GM23338 (cell line): ENCODE measurements at regions not wholly inside any gene's neighbourhood (a gene's known extent, or its start where the extent isn't known, plus 50 kb on each side); places are given as distances from the start of the nearest gene placed in this dataset.

Experiments
- ATAC-seq: fragments of 200-7000 bp; cut with Tn5 transposase; 3 replicates; pipeline ENCODE4 v1.9.1; 2020
- DNase-seq: peaks from one replicate; pipeline ENCODE4 v3.0.0-alpha.2; 2015; ENCODE audit warnings: low spot score
- H2AFZ ChIP-seq: fragments of 200-600 bp; sonication (generic); 2 replicates; pipeline ENCODE4 v1.8.0; 2016; ENCODE audit warnings: antibody characterized with exemption, mild to moderate bottlenecking, moderate library complexity
- H3F3A ChIP-seq: fragments of 200-600 bp; sonication (generic); replicated peaks from 2 replicates; pipeline ENCODE4 v1.8.0; 2017; ENCODE audit warnings: antibody characterized with exemption, mixed run types, low read depth
- H3K27ac ChIP-seq: fragments of 200-600 bp; sonication (generic); 2 replicates; pipeline ENCODE4 v1.6.1; 2016; ENCODE audit warnings: low read depth
- H3K27me3 ChIP-seq: fragments of 200-600 bp; sonication (generic); 2 replicates; pipeline ENCODE4 v1.8.0; 2016; ENCODE audit warnings: mild to moderate bottlenecking, mixed run types, moderate library complexity; ENCODE audit not compliant: insufficient read depth
- H3K36me3 ChIP-seq: fragments of 200-600 bp; sonication (generic); 2 replicates; pipeline ENCODE4 v1.8.0; 2016; ENCODE audit warnings: mild to moderate bottlenecking; ENCODE audit not compliant: insufficient read depth
- H3K4me1 ChIP-seq: fragments of 200-600 bp; sonication (generic); 2 replicates; pipeline ENCODE4 v1.8.0; 2016; ENCODE audit warnings: mild to moderate bottlenecking, moderate library complexity; ENCODE audit not compliant: insufficient read depth
- H3K4me2 ChIP-seq: fragments of 200-600 bp; sonication (generic); 2 replicates; pipeline ENCODE4 v1.7.1; 2017; ENCODE audit warnings: mixed run types
- H3K4me3 ChIP-seq: fragments of 200-600 bp; sonication (generic); 2 replicates; pipeline ENCODE4 v1.6.1; 2016; ENCODE audit warnings: mixed run types
- H3K79me2 ChIP-seq: fragments of 200-600 bp; sonication (generic); replicated peaks from 2 replicates; pipeline ENCODE4 v1.8.0; 2017; ENCODE audit warnings: mild to moderate bottlenecking; ENCODE audit not compliant: insufficient read depth
- H3K9me2 ChIP-seq: fragments of 200-600 bp; sonication (generic); 2 replicates; pipeline ENCODE4 v1.8.0; 2017; ENCODE audit not compliant: insufficient read depth
- H4K20me1 ChIP-seq: fragments of 200-600 bp; sonication (generic); replicated peaks from 2 replicates; pipeline ENCODE4 v1.8.0; 2017; ENCODE audit warnings: mild to moderate bottlenecking; ENCODE audit not compliant: insufficient read depth
- H3K27ac Mint-ChIP-seq: 2 replicates; pipeline ENCODE4 v1.8.0; 2020; ENCODE audit warnings: inconsistent platforms, mild to moderate bottlenecking, moderate library complexity, mixed read lengths
- H3K27me3 Mint-ChIP-seq: 3 replicates; pipeline ENCODE4 v1.8.0; 2022; ENCODE audit warnings: low read depth, mild to moderate bottlenecking, moderate library complexity, mixed read lengths, inconsistent platforms; ENCODE audit not compliant: insufficient read depth, poor library complexity
- H3K36me3 Mint-ChIP-seq: 3 replicates; pipeline ENCODE4 v1.8.0; 2021; ENCODE audit warnings: low read depth, mild to moderate bottlenecking, inconsistent platforms, moderate library complexity, mixed read lengths
- H3K4me1 Mint-ChIP-seq: 3 replicates; pipeline ENCODE4 v1.8.0; 2020; ENCODE audit warnings: mild to moderate bottlenecking, inconsistent platforms, mixed read lengths
- H3K4me3 Mint-ChIP-seq: 3 replicates; pipeline ENCODE4 v1.8.0; 2021; ENCODE audit warnings: moderate library complexity, mild to moderate bottlenecking, inconsistent platforms, mixed read lengths
- H3K9me3 Mint-ChIP-seq: 3 replicates; pipeline ENCODE4 v1.8.0; 2020; ENCODE audit warnings: moderate library complexity, mild to moderate bottlenecking, inconsistent platforms, mixed read lengths
- CREB1 ChIP-seq: fragments of 250-450 bp; sonication (Bioruptor Pico); IDR thresholded peaks from 2 replicates; pipeline ENCODE4 v1.5.0; 2020; ENCODE audit warnings: low read depth, mild to moderate bottlenecking, moderate library complexity
- EZH2 ChIP-seq: fragments of 200-600 bp; sonication (generic); IDR thresholded peaks from one replicate; pipeline ENCODE4 v1.8.0; 2017; ENCODE audit warnings: antibody characterized with exemption, mild to moderate bottlenecking, low read depth; ENCODE audit not compliant: unreplicated experiment
- EZH2phosphoT487 ChIP-seq: fragments of 200-600 bp; sonication (generic); IDR thresholded peaks from one replicate; pipeline ENCODE4 v1.8.1; 2018; ENCODE audit warnings: antibody characterized with exemption; ENCODE audit not compliant: unreplicated experiment
- JUNB ChIP-seq: IDR thresholded peaks from one replicate; pipeline ENCODE4 v1.6.1; 2016; ENCODE audit warnings: antibody characterized with exemption; ENCODE audit not compliant: unreplicated experiment
- NANOG ChIP-seq: IDR thresholded peaks from 2 replicates; pipeline ENCODE4 v1.6.1; 2016; ENCODE audit warnings: antibody characterized with exemption, borderline replicate concordance
- POLR2AphosphoS5 ChIP-seq: IDR thresholded peaks from 2 replicates; pipeline ENCODE4 v1.6.1; 2016; ENCODE audit warnings: antibody characterized with exemption, low read depth
- ZNF114 ChIP-seq: fragments of 250-450 bp; sonication (Bioruptor Pico); IDR thresholded peaks from 2 replicates; pipeline ENCODE4 v1.5.0; 2020; ENCODE audit warnings: mild to moderate bottlenecking, moderate library complexity
- ZNF462 ChIP-seq: fragments of 250-450 bp; sonication (Bioruptor Pico); IDR thresholded peaks from 2 replicates; pipeline ENCODE4 v1.5.0; 2020; ENCODE audit warnings: mild to moderate bottlenecking, moderate library complexity
- TF ChIP-seq, protein P1 (sequence below): IDR thresholded peaks from one replicate; pipeline ENCODE4 v1.6.1; 2018; ENCODE audit warnings: antibody characterized with exemption; ENCODE audit not compliant: unreplicated experiment
- TF ChIP-seq, protein P2 (sequence below), 2 experiments: fragments of 200-600 bp in 1 of 2; sonication (generic) in 1 of 2; conservative IDR thresholded peaks; 2 replicates each; pipeline versions ENCODE4 v1.5.1 to v1.6.1; 2016 to 2017; ENCODE audit warnings: antibody characterized with exemption in 2 of 2, low read depth in 2 of 2, mild to moderate bottlenecking in 2 of 2, moderate library complexity in 1 of 2

GRCh38 chr2:236510034-236510433 lies 59.6 kb upstream of the ACKR3 start (continued):
- TF ChIP-seq, protein P1, sequence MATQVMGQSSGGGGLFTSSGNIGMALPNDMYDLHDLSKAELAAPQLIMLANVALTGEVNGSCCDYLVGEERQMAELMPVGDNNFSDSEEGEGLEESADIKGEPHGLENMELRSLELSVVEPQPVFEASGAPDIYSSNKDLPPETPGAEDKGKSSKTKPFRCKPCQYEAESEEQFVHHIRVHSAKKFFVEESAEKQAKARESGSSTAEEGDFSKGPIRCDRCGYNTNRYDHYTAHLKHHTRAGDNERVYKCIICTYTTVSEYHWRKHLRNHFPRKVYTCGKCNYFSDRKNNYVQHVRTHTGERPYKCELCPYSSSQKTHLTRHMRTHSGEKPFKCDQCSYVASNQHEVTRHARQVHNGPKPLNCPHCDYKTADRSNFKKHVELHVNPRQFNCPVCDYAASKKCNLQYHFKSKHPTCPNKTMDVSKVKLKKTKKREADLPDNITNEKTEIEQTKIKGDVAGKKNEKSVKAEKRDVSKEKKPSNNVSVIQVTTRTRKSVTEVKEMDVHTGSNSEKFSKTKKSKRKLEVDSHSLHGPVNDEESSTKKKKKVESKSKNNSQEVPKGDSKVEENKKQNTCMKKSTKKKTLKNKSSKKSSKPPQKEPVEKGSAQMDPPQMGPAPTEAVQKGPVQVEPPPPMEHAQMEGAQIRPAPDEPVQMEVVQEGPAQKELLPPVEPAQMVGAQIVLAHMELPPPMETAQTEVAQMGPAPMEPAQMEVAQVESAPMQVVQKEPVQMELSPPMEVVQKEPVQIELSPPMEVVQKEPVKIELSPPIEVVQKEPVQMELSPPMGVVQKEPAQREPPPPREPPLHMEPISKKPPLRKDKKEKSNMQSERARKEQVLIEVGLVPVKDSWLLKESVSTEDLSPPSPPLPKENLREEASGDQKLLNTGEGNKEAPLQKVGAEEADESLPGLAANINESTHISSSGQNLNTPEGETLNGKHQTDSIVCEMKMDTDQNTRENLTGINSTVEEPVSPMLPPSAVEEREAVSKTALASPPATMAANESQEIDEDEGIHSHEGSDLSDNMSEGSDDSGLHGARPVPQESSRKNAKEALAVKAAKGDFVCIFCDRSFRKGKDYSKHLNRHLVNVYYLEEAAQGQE, result no peak
- TF ChIP-seq CREB1 (no peak), EZH2phosphoT487 (no peak), JUNB (no peak)

DNA sequence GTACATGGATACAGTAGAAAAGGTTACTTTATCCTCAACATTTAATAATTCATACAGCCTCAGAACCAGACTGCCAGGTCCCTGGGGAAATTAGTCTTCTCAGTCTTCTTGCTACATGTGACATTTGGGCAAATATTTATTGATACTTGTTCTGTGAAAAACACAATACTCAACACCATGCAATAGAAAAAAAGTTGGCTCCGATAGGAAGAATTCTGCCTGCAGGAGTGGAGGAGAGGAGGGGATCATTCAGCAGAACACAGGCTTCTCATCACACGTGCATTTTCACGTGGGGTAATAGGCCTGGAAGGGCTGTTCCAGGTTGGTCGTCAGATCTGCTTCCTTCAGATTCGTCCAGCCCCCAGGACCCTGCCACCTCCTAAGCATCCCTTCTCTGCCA lies 58.4 kb upstream of the ACKR3 start:
- DNase-seq (no peak), ATAC-seq (no peak)
- Histone ChIP-seq H3K36me3 (no peaks in the 10 kb centered on the region), H3K9me2 (no peaks in the 10 kb centered on the region), H3F3A (no peaks in the 10 kb centered on the region), H3K27me3 (peaks cover 14% of the 10 kb centered on the region; the same call in 1 of the 2 replicates), H3K4me2 (no peak overlapping the region), H4K20me1 (no peaks in the 10 kb centered on the region), H3K4me3 (no peak overlapping the region), H3K79me2 (no peaks in the 10 kb centered on the region), H2AFZ (no peak overlapping the region), H3K4me1 (peaks cover 11% of the 10 kb centered on the region; the same call in 1 of the 2 replicates), H3K27ac (no peak overlapping the region)
- Mint-ChIP-seq H3K27me3 (peaks cover 11% of the 10 kb centered on the region), H3K27ac (no peak overlapping the region), H3K4me1 (peaks cover 7% of the 10 kb centered on the region), H3K9me3 (no peaks in the 10 kb centered on the region; the same call in 2 of the 3 replicates), H3K4me3 (no peak overlapping the region), H3K36me3 (no peaks in the 10 kb centered on the region)
- TF ChIP-seq, protein P2, sequence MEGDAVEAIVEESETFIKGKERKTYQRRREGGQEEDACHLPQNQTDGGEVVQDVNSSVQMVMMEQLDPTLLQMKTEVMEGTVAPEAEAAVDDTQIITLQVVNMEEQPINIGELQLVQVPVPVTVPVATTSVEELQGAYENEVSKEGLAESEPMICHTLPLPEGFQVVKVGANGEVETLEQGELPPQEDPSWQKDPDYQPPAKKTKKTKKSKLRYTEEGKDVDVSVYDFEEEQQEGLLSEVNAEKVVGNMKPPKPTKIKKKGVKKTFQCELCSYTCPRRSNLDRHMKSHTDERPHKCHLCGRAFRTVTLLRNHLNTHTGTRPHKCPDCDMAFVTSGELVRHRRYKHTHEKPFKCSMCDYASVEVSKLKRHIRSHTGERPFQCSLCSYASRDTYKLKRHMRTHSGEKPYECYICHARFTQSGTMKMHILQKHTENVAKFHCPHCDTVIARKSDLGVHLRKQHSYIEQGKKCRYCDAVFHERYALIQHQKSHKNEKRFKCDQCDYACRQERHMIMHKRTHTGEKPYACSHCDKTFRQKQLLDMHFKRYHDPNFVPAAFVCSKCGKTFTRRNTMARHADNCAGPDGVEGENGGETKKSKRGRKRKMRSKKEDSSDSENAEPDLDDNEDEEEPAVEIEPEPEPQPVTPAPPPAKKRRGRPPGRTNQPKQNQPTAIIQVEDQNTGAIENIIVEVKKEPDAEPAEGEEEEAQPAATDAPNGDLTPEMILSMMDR (conservative IDR thresholded peaks at IDR 0.05; ENCODE audit: low read depth in 2 of 2), result no peak
- TF ChIP-seq ZNF114 (CRISPR knock-in tag), result no peak
- no peak for TF ChIP-seq ZNF462 (CRISPR knock-in tag)
- no peak for TF ChIP-seq NANOG
- no peak for TF ChIP-seq CREB1
- TF ChIP-seq POLR2AphosphoS5, result no peak
- TF ChIP-seq EZH2, result no peak
- TF ChIP-seq, protein P1, result no peak
- TF ChIP-seq EZH2phosphoT487, result no peak
- no peak for TF ChIP-seq JUNB
